ENCODE measurements at regions not wholly inside any gene's neighbourhood (a gene's known extent, or its start where the extent isn't known, plus 50 kb on each side); places are given as distances from the start of the nearest gene placed in this dataset.
A peak's percentile ranks its signal among the peaks of the same experiment; 100 is the strongest.

GRCh38 chrX:51408462-51408861 lies 75.8 kb downstream of the NUDT10 start:
- H3K36me3 ChIP-seq (ENCODE audit: control insufficient read depth in 1 of 2, insufficient read depth in 2 of 2, low read length in 2 of 2), result no peaks in the 10 kb centered on the region
- no peaks in the 10 kb centered on the region for H3K79me2 ChIP-seq (ENCODE audit: control insufficient read depth, insufficient read depth, low read length, poor library complexity)

DNA sequence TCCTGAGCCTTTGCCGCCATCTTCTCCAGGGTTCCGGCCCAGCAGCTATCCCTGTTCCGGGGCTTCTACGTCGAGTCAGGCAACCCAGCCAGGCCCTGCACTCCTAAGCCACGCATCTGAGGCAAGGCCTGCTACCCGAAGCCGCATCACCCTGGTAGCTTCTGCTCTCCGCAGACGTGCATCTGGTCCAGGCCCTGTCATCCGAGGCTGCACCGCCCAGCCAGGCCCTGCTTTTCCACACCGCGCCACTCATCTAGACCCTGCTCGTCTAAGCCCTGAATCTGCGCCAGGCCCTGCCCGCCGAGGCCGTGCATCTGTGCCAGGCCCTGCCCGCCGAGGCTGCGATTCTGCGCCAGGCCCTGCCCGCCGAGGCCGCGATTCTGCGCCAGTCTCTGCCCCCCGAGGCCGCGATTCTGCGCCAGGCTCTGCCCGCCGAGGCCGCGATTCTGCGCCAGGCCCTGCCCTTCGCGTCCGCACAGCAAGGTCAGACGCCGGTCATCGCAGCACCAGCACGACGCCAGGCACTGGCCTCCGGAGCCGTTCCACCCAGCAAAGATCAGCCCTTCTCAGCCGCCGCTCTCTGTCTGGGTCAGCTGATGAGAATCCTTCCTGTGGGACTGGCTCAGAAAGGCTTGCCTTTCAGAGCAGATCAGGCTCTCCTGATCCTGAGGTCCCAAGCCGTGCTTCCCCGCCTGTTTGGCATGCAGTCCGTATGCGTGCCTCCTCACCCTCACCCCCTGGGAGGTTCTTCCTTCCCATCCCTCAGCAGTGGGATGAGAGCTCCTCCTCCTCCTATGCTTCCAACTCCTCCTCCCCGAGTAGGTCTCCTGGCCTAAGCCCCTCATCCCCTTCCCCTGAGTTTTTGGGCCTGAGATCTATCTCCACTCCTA lies 75.1 kb downstream of the NUDT10 start:
- no peak overlapping the region for H2AFZ ChIP-seq (ENCODE audit: insufficient read depth, low read length, poor library complexity)
- no peak overlapping the region for H3K4me3 ChIP-seq (ENCODE audit: low read depth, low read length)
- no peak overlapping the region for H2AK5ac ChIP-seq (ENCODE audit: low read length)
- no peak overlapping the region for H2BK5ac ChIP-seq (ENCODE audit: low read depth, low read length, poor library complexity)
- H3K27me3 ChIP-seq (ENCODE audit: insufficient read depth, low read length), result no peaks in the 10 kb centered on the region
- no peak overlapping the region for H4K91ac ChIP-seq (ENCODE audit: low read depth, low read length)
- no peak overlapping the region for H3K9ac ChIP-seq (ENCODE audit: low read length)
- H2BK12ac ChIP-seq (ENCODE audit: low read length), result no peak overlapping the region
- no peaks in the 10 kb centered on the region for H3K4me1 ChIP-seq (ENCODE audit: control insufficient read depth in 1 of 2, insufficient read depth in 2 of 2, low read length in 2 of 2)
- no peak overlapping the region for H3K27ac ChIP-seq (ENCODE audit: low read depth, low read length)
- H3K18ac ChIP-seq (ENCODE audit: low read length), result no peak overlapping the region
- H3K79me1 ChIP-seq (ENCODE audit: low read length), result no peaks in the 10 kb centered on the region
- H4K8ac ChIP-seq (ENCODE audit: low read depth, low read length), result no peak overlapping the region
- DNase-seq, result no peak
- no peak overlapping the region for H3K4me2 ChIP-seq (ENCODE audit: low read length)
- no peak overlapping the region for H4K12ac ChIP-seq (ENCODE audit: low read depth, low read length)
- H3K23ac ChIP-seq (ENCODE audit: low read length), result no peak overlapping the region
- H3K4ac ChIP-seq (ENCODE audit: low read depth, low read length), result no peak overlapping the region
- H3K9me3 ChIP-seq (ENCODE audit: insufficient read depth, low read depth, low read length), result no peaks in the 10 kb centered on the region
- H3K36me3 ChIP-seq (ENCODE audit: control insufficient read depth in 1 of 2, insufficient read depth in 2 of 2, low read length in 2 of 2), result no peaks in the 10 kb centered on the region
- WGBS (ENCODE audit: extremely low coverage, insufficient coverage, insufficient read length), result no CpG with 5 or more reads among the region's 54 CpGs
- H2BK120ac ChIP-seq (ENCODE audit: insufficient read depth, low read length, poor library complexity), result no peak overlapping the region
- H3K79me2 ChIP-seq (ENCODE audit: control insufficient read depth, insufficient read depth, low read length, poor library complexity), result no peaks in the 10 kb centered on the region
- H3K14ac ChIP-seq (ENCODE audit: low read length), result no peak overlapping the region

More at GRCh38 chrX:51408462-51408861, 75.8 kb downstream of the NUDT10 start:
- Histone ChIP-seq H3K9ac (ENCODE audit: low read length) (no peak overlapping the region), H2AFZ (ENCODE audit: insufficient read depth, low read length, poor library complexity) (no peak overlapping the region), H3K4me1 (ENCODE audit: control insufficient read depth in 1 of 2, insufficient read depth in 2 of 2, low read length in 2 of 2) (no peaks in the 10 kb centered on the region), H3K14ac (ENCODE audit: low read length) (no peak overlapping the region), H4K12ac (ENCODE audit: low read depth, low read length) (no peak overlapping the region), H2BK12ac (ENCODE audit: low read length) (no peak overlapping the region), H4K91ac (ENCODE audit: low read depth, low read length) (no peak overlapping the region), H3K4me3 (ENCODE audit: low read depth, low read length) (no peak overlapping the region), H4K8ac (ENCODE audit: low read depth, low read length) (no peak overlapping the region), H3K27me3 (ENCODE audit: insufficient read depth, low read length) (no peaks in the 10 kb centered on the region), H2BK5ac (ENCODE audit: low read depth, low read length, poor library complexity) (no peak overlapping the region), H3K23ac (ENCODE audit: low read length) (no peak overlapping the region), H3K18ac (ENCODE audit: low read length) (no peak overlapping the region), H3K79me1 (ENCODE audit: low read length) (no peaks in the 10 kb centered on the region), H2AK5ac (ENCODE audit: low read length) (no peak overlapping the region), H3K9me3 (ENCODE audit: insufficient read depth, low read depth, low read length) (no peaks in the 10 kb centered on the region), H3K4ac (ENCODE audit: low read depth, low read length) (no peak overlapping the region), H2BK120ac (ENCODE audit: insufficient read depth, low read length, poor library complexity) (no peak overlapping the region), H3K4me2 (ENCODE audit: low read length) (no peak overlapping the region), H3K27ac (ENCODE audit: low read depth, low read length) (no peak overlapping the region)
- WGBS (ENCODE audit: extremely low coverage, insufficient coverage, insufficient read length), result no CpG with 5 or more reads among the region's 5 CpGs
- no peak for DNase-seq

- no peak overlapping the region for H3K9ac ChIP-seq (ENCODE audit: low read length)
- H3K27ac ChIP-seq (ENCODE audit: low read depth, low read length), result no peak overlapping the region
- DNase-seq, result peak; percentile 86 to 87
- no CpG with 5 or more reads among the region's 54 CpGs for whole genome bisulfite sequencing (ENCODE audit: extremely low coverage, insufficient coverage, insufficient read length)
- no peak overlapping the region for H3K14ac ChIP-seq (ENCODE audit: low read length)
- no peak overlapping the region for H4K12ac ChIP-seq (ENCODE audit: low read depth, low read length)
- H3K4me2 ChIP-seq (ENCODE audit: low read length), result no peak overlapping the region
- no peaks in the 10 kb centered on the region for H3K4me1 ChIP-seq (ENCODE audit: control insufficient read depth in 1 of 2, insufficient read depth in 2 of 2, low read length in 2 of 2)
- H3K9me3 ChIP-seq (ENCODE audit: insufficient read depth, low read depth, low read length), result no peaks in the 10 kb centered on the region
- no peak overlapping the region for H2BK12ac ChIP-seq (ENCODE audit: low read length)
- H3K36me3 ChIP-seq (ENCODE audit: control insufficient read depth in 1 of 2, insufficient read depth in 2 of 2, low read length in 2 of 2), result no peaks in the 10 kb centered on the region
- no peak overlapping the region for H2AK5ac ChIP-seq (ENCODE audit: low read length)
- no peak overlapping the region for H4K8ac ChIP-seq (ENCODE audit: low read depth, low read length)
- no peak overlapping the region for H2BK120ac ChIP-seq (ENCODE audit: insufficient read depth, low read length, poor library complexity)
- H3K18ac ChIP-seq (ENCODE audit: low read length), result no peak overlapping the region
- no peaks in the 10 kb centered on the region for H3K79me2 ChIP-seq (ENCODE audit: control insufficient read depth, insufficient read depth, low read length, poor library complexity)
- no peaks in the 10 kb centered on the region for H3K79me1 ChIP-seq (ENCODE audit: low read length)
- no peaks in the 10 kb centered on the region for H3K27me3 ChIP-seq (ENCODE audit: insufficient read depth, low read length)
- H2AFZ ChIP-seq (ENCODE audit: insufficient read depth, low read length, poor library complexity), result no peak overlapping the region
- H2BK5ac ChIP-seq (ENCODE audit: low read depth, low read length, poor library complexity), result no peak overlapping the region
- no peak overlapping the region for H3K4me3 ChIP-seq (ENCODE audit: low read depth, low read length)
- no peak overlapping the region for H4K91ac ChIP-seq (ENCODE audit: low read depth, low read length)
- H3K23ac ChIP-seq (ENCODE audit: low read length), result no peak overlapping the region
- H3K4ac ChIP-seq (ENCODE audit: low read depth, low read length), result no peak overlapping the region
Observed at GRCh38 chrX:51406688-51407519, 74.3 kb downstream of the NUDT10 start.

GRCh38 chrX:51404445-51404844 lies 71.8 kb downstream of the NUDT10 start:
- H3K27me3 ChIP-seq (ENCODE audit: insufficient read depth, low read length), result no peaks in the 10 kb centered on the region
- H4K8ac ChIP-seq (ENCODE audit: low read depth, low read length), result no peak overlapping the region
- H3K4me1 ChIP-seq (ENCODE audit: control insufficient read depth in 1 of 2, insufficient read depth in 2 of 2, low read length in 2 of 2), result no peaks in the 10 kb centered on the region
- no peak overlapping the region for H3K9ac ChIP-seq (ENCODE audit: low read length)
- H3K4ac ChIP-seq (ENCODE audit: low read depth, low read length), result no peak overlapping the region
- H2AFZ ChIP-seq (ENCODE audit: insufficient read depth, low read length, poor library complexity), result no peak overlapping the region
- H2BK120ac ChIP-seq (ENCODE audit: insufficient read depth, low read length, poor library complexity), result no peak overlapping the region
- H3K18ac ChIP-seq (ENCODE audit: low read length), result no peak overlapping the region
- no peaks in the 10 kb centered on the region for H3K79me2 ChIP-seq (ENCODE audit: control insufficient read depth, insufficient read depth, low read length, poor library complexity)
- H3K36me3 ChIP-seq (ENCODE audit: control insufficient read depth in 1 of 2, insufficient read depth in 2 of 2, low read length in 2 of 2), result no peaks in the 10 kb centered on the region
- H4K91ac ChIP-seq (ENCODE audit: low read depth, low read length), result no peak overlapping the region
- H3K14ac ChIP-seq (ENCODE audit: low read length), result no peak overlapping the region
- H3K23ac ChIP-seq (ENCODE audit: low read length), result no peak overlapping the region
- H2AK5ac ChIP-seq (ENCODE audit: low read length), result no peak overlapping the region
- H3K9me3 ChIP-seq (ENCODE audit: insufficient read depth, low read depth, low read length), result no peaks in the 10 kb centered on the region
- no CpG with 5 or more reads among the region's 4 CpGs for WGBS (ENCODE audit: extremely low coverage, insufficient coverage, insufficient read length)
- no peak overlapping the region for H4K12ac ChIP-seq (ENCODE audit: low read depth, low read length)
- DNase-seq, result no peak
- H3K4me2 ChIP-seq (ENCODE audit: low read length), result no peak overlapping the region
- no peak overlapping the region for H2BK12ac ChIP-seq (ENCODE audit: low read length)
- no peak overlapping the region for H3K27ac ChIP-seq (ENCODE audit: low read depth, low read length)
- H3K4me3 ChIP-seq (ENCODE audit: low read depth, low read length), result no peak overlapping the region
- H3K79me1 ChIP-seq (ENCODE audit: low read length), result no peaks in the 10 kb centered on the region
- no peak overlapping the region for H2BK5ac ChIP-seq (ENCODE audit: low read depth, low read length, poor library complexity)
